Suprapubic skin (tissue), 3 donors: ENCODE measurements at regions not wholly inside any gene's neighbourhood (a gene's known extent, or its start where the extent isn't known, plus 50 kb on each side); places are given as distances from the start of the nearest gene placed in this dataset.

Experiments
- CTCF ChIP-seq, 2 donors: fragments of 200-600 bp in 1 of 2; fragments of 450-650 bp in 1 of 2; sonication (generic) in 1 of 2; IDR thresholded peaks; one replicate each; pipeline ENCODE4 v1.5.1; 2016 to 2019; ENCODE audit warnings: antibody characterized with exemption in 2 of 2, mild to moderate bottlenecking in 1 of 2, moderate library complexity in 1 of 2
- EP300 ChIP-seq: sonication (generic); formaldehyde crosslinking; IDR thresholded peaks from one replicate; pipeline ENCODE4 v1.6.1; 2017; ENCODE audit warnings: antibody characterized with exemption
- POLR2A ChIP-seq, 2 donors: fragments of 450-650 bp; IDR thresholded peaks; one replicate each; pipeline ENCODE4 v1.6.1; 2017; ENCODE audit warnings: antibody characterized with exemption in 2 of 2, mild to moderate bottlenecking in 2 of 2, moderate library complexity in 2 of 2

GRCh38 chr2:47315475-47315874, 53.6 kb upstream of the EPCAM start:
- TF ChIP-seq CTCF (IDR thresholded peaks at IDR 0.05) (no peak), EP300 (no peak), POLR2A (IDR thresholded peaks at IDR 0.05) (no peak)
